Inferior parietal cortex (tissue), 1 donor: ENCODE measurements at regions not wholly inside any gene's neighbourhood (a gene's known extent, or its start where the extent isn't known, plus 50 kb on each side); places are given as distances from the start of the nearest gene placed in this dataset.

Source experiments
- DNase-seq: peaks from one replicate; pipeline ENCODE4 v3.0.0-alpha.2; 2016; ENCODE audit errors: extremely low spot score

GRCh38 chr9:108720191-108720642, 135.6 kb downstream of the ACTL7B start:
- DNase-seq, result peak; percentile 23

- DNase-seq, result no peak
Observed at GRCh38 chr9:108710424-108710823, 145.4 kb downstream of the ACTL7B start.

GRCh38 chr9:108709997-108710396, 145.8 kb downstream of the ACTL7B start:
- no peak for DNase-seq

- no peak for DNase-seq
Observed at GRCh38 chr9:108709126-108709525, 146.7 kb downstream of the ACTL7B start.

- DNase-seq, result peak; percentile 74
Observed at GRCh38 chr9:108708448-108708847, 147.3 kb downstream of the ACTL7B start.

- no peak for DNase-seq
Observed at GRCh38 chr9:108707120-108707519, 148.7 kb downstream of the ACTL7B start.

- DNase-seq, result no peak
Observed at GRCh38 chr9:108704156-108704852, 151.5 kb downstream of the ACTL7B start.

- DNase-seq, result no peak
Observed at GRCh38 chr9:108703429-108703828, 152.4 kb downstream of the ACTL7B start.

- DNase-seq, result no peak
Observed at GRCh38 chr9:108702681-108703080, 153.1 kb downstream of the ACTL7B start.

GRCh38 chr9:108698801-108699200, 157.0 kb downstream of the ACTL7B start:
- no peak for DNase-seq

GRCh38 chr9:108698231-108698630, 157.6 kb downstream of the ACTL7B start:
- DNase-seq, result no peak

GRCh38 chr9:108696156-108696555, 159.6 kb downstream of the ACTL7B start:
- DNase-seq, result no peak

GRCh38 chr9:108694170-108694569, 161.6 kb downstream of the ACTL7B start:
- no peak for DNase-seq

GRCh38 chr9:108691614-108692013, 164.2 kb downstream of the ACTL7B start:
- no peak for DNase-seq

GRCh38 chr9:108688676-108689075, 167.1 kb downstream of the ACTL7B start:
- no peak for DNase-seq

GRCh38 chr9:108688051-108688450, 167.7 kb downstream of the ACTL7B start:
- no peak for DNase-seq

- DNase-seq, result no peak
Observed at GRCh38 chr9:108687006-108687987, 168.5 kb downstream of the ACTL7B start.

GRCh38 chr9:108684288-108685025, 171.3 kb downstream of the ACTL7B start:
- no peak for DNase-seq

GRCh38 chr9:108683245-108683644, 172.5 kb downstream of the ACTL7B start:
- DNase-seq, result no peak

- DNase-seq, result no peak
Observed at GRCh38 chr9:108681851-108682590, 173.8 kb downstream of the ACTL7B start.

GRCh38 chr9:108680946-108681345, 174.8 kb downstream of the ACTL7B start:
- DNase-seq, result no peak
